Calu3 (cell line): ENCODE measurements at regions not wholly inside any gene's neighbourhood (a gene's known extent, or its start where the extent isn't known, plus 50 kb on each side); places are given as distances from the start of the nearest gene placed in this dataset.

ENCODE experiments used
- BruUV-seq: library from RNA; stranded (reverse); fragments of 400-500 nt; replicated peaks from 2 replicates; lab custom pipeline; 2021; lab: Mats Ljungman, UMichigan
- CTCF ChIA-PET: fragments of 300-600 bp; sonication (Branson Sonifier 250); formaldehyde crosslinking; loops from one replicate; lab custom pipeline; 2022; ENCODE audit warnings: antibody characterized with exemption; lab: Charles Lee
- DNase-seq: peaks from one replicate; pipeline ENCODE4 v3.0.0; 2022
- H3K27ac Mint-ChIP-seq: one replicate; pipeline ENCODE4 v1.8.0; 2022; ENCODE audit warnings: mixed read lengths; ENCODE audit not compliant: unreplicated experiment
- H3K27me3 Mint-ChIP-seq: one replicate; pipeline ENCODE4 v1.8.0; 2022; ENCODE audit warnings: mixed read lengths; ENCODE audit not compliant: unreplicated experiment
- H3K36me3 Mint-ChIP-seq: one replicate; pipeline ENCODE4 v1.8.0; 2022; ENCODE audit warnings: mild to moderate bottlenecking, moderate library complexity, mixed read lengths; ENCODE audit not compliant: insufficient read depth, unreplicated experiment
- H3K4me1 Mint-ChIP-seq: one replicate; pipeline ENCODE4 v1.8.0; 2022; ENCODE audit warnings: mild to moderate bottlenecking, low read depth, mixed read lengths; ENCODE audit not compliant: unreplicated experiment
- H3K4me3 Mint-ChIP-seq: one replicate; pipeline ENCODE4 v1.8.0; 2022; ENCODE audit warnings: mild to moderate bottlenecking, low read depth, moderate library complexity, mixed read lengths; ENCODE audit not compliant: unreplicated experiment
- H3K9me3 Mint-ChIP-seq: one replicate; pipeline ENCODE4 v1.8.0; 2022; ENCODE audit warnings: low read depth, mixed read lengths; ENCODE audit not compliant: unreplicated experiment
- CTCF ChIP-seq: fragments of 200-600 bp; IDR thresholded peaks from one replicate; pipeline ENCODE4 v1.8.0; 2022; ENCODE audit warnings: antibody characterized with exemption; ENCODE audit not compliant: unreplicated experiment
- intact Hi-C: fragments of 100-400 bp; cut with micrococcal nuclease; formaldehyde crosslinking; loops from one replicate; pipeline ENCODE4 v1.10.0; 2022; ENCODE audit not compliant: unreplicated experiment

GRCh38 chr14:44417809-44418208, 89.3 kb downstream of the FSCB start:
- no peak for DNase-seq
- intact Hi-C loops: no loop called here
- no TSS peak for BruUV-seq
- Mint-ChIP-seq H3K4me1 (no peaks in the 10 kb centered on the region), H3K27ac (no peak overlapping the region), H3K36me3 (no peaks in the 10 kb centered on the region), H3K4me3 (no peak overlapping the region), H3K9me3 (peaks cover 14% of the 10 kb centered on the region), H3K27me3 (no peaks in the 10 kb centered on the region)
- CTCF ChIA-PET: no interaction called here
- no peak for TF ChIP-seq CTCF

- CTCF ChIA-PET: no interaction called here
- DNase-seq: no peak
Measured at GRCh38 chr14:44414646-44415045, 92.4 kb downstream of the FSCB start.

GRCh38 chr14:44412858-44413569, 94.1 kb downstream of the FSCB start:
- no TSS peak for BruUV-seq
- Mint-ChIP-seq H3K9me3 (peaks cover 8% of the 10 kb centered on the region), H3K4me3 (no peak overlapping the region), H3K27me3 (no peaks in the 10 kb centered on the region), H3K27ac (no peak overlapping the region), H3K4me1 (no peaks in the 10 kb centered on the region), H3K36me3 (no peaks in the 10 kb centered on the region)
- no peak for DNase-seq
- CTCF ChIA-PET: no interaction called here
- intact Hi-C loops: no loop called here
- TF ChIP-seq CTCF: no peak

More at GRCh38 chr14:44414646-44415045, 92.4 kb downstream of the FSCB start:
- Mint-ChIP-seq H3K4me3 (no peak overlapping the region), H3K9me3 (peaks cover 11% of the 10 kb centered on the region), H3K4me1 (no peaks in the 10 kb centered on the region), H3K27me3 (no peaks in the 10 kb centered on the region), H3K27ac (no peak overlapping the region), H3K36me3 (no peaks in the 10 kb centered on the region)
- no peak for TF ChIP-seq CTCF
- no TSS peak for BruUV-seq
- intact Hi-C loops: no loop called here

- BruUV-seq: no TSS peak
- H3K36me3 Mint-ChIP-seq: no peaks in the 10 kb centered on the region
- CTCF ChIA-PET: no interaction called here
- TF ChIP-seq CTCF: no peak
- no peaks in the 10 kb centered on the region for H3K4me1 Mint-ChIP-seq
- no peaks in the 10 kb centered on the region for H3K27me3 Mint-ChIP-seq
- intact Hi-C loops: no loop called here
- peaks cover 9% of the 10 kb centered on the region for H3K9me3 Mint-ChIP-seq
- DNase-seq: no peak
- no peak overlapping the region for H3K4me3 Mint-ChIP-seq
- H3K27ac Mint-ChIP-seq: no peak overlapping the region
Measured at GRCh38 chr14:44405011-44405486, 102.0 kb downstream of the FSCB start.
